GM21360 (cell line): ENCODE measurements at regions not wholly inside any gene's neighbourhood (a gene's known extent, or its start where the extent isn't known, plus 50 kb on each side); places are given as distances from the start of the nearest gene placed in this dataset.
"Not testable (repeated sequence)": the region's sequence is repeated elsewhere in the genome, so short reads cannot be mapped to it uniquely, and the experiment has no call there.

Source experiments
- ATAC-seq: cut with Tn5 transposase; IDR thresholded peaks from one replicate; pipeline ENCODE4 v1.9.1; 2021; ENCODE audit warnings: mild to moderate bottlenecking, moderate library complexity; ENCODE audit not compliant: unreplicated experiment

DNA sequence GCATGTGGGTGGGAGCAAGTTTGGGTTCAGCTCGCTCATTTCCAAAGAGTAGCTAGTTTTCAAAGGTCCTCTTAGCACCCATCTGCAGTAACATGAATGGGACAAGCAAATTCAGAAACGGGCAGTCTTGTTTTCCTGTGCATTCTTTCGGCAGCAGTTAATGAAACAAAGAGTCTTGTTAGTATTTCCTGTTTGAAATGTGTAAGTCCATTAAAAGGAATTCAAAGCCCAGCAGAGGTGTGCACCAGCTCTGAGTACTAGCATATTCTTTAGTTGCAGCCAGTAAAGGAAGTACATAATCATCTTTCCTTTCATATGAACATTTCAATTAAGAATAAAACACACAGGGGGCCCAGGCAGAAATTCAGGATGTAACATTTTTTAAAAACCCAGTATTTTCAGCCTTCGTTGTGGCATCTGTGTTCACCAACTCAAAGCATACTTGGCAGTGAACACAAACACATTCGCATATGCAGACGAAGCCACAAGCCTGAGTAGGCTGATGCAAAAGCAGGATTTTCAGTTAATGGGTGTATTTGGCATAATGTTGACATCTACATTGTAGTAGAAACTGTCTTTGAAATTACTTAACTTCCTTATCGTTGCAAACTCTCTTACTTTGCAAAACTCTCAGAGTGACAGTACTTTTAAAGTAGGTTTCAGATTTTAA, 570.0 kb upstream of the FLRT2 start:
- no peak for ATAC-seq

DNA sequence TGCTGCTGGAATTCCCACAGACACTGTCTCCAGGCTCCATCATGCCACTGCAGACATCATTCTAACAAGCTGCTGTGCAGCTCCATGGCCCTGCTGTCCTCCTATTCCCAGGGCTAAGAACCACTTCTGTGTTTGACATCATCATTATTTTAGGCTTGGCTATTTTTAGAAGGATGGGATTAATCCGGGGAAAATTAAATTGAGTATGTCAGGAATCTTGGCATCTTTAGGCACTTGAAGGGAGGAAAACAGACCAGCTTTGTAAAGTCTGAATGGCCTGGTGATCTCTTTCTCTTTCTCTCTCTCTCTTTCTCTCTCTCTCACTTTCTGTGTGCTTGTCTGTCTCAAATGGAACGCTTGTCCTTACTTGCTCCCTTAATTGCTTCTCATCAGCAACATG, 568.3 kb upstream of the FLRT2 start:
- ATAC-seq, result no peak

DNA sequence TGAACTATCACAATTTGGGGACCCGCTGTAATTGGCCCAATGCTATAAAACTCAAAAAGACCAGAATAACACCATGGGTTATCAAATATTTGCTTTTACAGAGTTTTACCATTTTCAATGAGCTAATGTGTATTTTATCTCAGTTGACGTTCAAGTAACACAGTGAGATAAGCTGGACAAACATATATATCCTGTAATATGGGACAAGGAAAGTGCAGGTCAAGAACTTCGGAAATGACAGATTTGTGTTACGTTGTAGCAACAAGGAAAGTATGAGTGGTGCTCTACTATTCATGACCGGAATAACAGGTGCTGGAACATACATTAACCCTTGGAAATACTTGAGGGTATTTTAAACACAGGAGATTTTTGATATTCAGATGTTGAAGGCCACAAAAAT, 566.4 kb upstream of the FLRT2 start:
- no peak for ATAC-seq

DNA sequence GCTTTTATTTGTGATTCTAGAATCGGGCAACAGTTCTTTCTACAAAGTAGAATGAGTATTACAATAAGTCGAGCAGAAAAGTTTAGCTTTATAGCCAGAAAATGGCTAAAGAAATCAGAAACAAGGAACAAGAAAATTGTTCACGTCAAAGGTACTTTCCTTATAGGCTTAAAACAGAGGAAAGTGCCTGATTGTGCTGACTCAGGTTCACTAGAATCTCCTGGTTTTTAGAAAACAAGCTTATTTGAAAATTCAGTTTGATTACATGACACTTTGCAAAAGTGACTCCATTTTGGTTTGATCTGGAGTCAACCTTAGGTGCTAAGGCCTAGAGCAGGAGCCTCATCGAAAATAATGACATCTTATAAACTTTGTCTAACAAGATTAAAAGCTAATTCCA, 564.7 kb upstream of the FLRT2 start:
- no peak for ATAC-seq

DNA sequence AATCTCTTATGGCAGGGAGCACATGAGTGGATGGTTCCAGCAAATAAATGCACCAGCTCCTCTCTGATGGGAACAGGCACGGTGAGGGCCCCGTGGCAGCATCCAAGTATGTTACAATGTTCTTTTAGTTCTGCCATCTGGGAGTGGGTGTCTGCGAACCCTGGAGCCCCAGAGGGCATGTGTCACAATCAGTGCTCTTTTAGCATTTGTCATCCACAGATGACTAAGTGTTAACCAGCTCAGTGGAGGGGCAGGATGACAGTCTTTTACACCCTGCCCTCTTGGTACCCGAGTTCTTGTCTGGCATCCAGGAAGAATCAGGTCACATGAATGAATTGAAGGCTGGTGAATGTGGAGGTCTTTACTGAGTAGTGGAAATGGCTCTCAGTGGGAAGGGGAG, 560.4 kb upstream of the FLRT2 start:
- no peak for ATAC-seq

DNA sequence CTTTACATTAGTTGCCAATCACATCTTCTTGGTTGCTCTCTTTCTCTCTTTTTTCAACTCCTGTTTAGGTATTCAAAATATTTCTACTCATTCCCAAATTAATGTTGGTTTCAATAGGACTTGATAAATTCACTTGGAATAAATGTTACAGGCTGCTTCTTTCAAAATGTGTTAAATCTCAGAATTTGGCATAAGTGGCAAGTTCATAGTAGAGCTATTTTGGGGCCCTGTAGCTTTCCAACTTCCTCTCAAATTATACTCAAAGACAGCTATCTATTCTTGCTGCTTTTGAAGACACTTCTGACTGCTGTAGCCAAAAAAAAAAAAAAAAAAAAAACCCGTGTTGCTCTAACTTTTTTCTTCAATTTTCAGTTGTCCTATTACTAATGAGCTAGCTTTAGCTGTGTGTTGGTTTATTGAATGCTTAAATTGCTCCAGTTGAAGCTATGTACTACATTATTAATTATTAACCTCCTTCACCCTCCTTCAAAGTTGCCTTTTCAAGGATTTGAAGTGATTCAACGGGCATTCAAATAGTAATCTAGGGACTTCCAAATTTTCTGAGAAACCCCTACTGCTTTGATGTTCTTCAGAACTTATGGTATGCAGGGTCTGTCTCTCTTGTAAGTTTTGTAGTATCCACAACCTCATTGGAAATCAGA, 554.6 kb upstream of the FLRT2 start:
- no peak for ATAC-seq

DNA sequence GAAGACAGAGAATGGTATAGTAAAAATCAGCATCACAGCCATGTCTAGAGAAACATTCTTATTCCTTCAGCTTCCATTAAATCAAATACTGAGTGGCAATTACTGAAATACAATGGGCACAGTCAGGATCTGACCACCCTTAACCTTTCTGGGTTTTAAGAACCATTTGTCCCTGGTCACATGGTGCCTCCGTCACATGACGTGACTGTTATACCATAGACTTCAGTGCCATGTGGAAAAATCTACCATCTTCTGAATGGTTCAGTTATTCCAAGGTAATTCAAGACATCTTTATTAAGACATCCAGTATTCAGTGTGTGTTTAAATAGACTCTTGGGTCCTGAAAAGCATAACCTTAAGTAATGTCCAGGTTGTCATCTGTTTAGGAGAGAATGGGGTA, 553.1 kb upstream of the FLRT2 start:
- no peak for ATAC-seq

DNA sequence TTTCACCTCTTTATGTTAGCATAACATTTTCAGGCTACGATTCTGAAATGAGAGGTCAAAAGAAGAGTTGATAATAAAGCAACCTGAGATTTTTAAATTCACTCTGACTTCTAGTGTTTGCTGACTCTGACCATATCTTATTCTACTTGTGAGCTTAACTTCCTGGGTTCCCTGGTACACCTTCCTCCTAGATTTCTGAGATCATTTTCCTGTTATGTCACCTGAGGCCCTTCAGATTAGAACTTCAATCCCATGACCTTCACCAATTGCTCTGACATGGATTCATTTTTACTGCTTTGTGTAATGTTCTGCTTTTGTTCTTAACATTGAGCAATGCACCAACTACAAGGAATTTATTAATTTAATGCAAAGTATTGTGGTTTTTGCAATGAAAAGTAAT, 542.9 kb upstream of the FLRT2 start:
- ATAC-seq, result no peak

DNA sequence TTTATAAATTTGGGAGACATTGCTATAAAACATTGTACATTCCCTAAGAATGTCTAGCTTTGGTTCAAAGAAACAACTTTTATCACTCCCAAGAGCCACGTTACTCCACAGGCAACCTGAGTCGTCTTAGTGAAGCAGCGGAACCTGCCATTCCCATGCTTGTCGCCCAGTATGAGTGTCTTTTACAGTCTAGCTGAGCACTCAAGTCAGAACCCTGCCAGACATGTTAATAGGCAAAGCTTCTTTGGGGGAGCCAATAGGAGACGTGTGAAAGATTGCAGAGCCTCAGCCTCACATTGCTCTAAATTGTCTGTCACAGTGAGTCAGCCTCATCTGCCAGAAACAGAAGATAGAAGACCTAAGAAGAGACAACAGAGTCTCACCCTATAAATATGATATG, 541.6 kb upstream of the FLRT2 start:
- no peak for ATAC-seq

DNA sequence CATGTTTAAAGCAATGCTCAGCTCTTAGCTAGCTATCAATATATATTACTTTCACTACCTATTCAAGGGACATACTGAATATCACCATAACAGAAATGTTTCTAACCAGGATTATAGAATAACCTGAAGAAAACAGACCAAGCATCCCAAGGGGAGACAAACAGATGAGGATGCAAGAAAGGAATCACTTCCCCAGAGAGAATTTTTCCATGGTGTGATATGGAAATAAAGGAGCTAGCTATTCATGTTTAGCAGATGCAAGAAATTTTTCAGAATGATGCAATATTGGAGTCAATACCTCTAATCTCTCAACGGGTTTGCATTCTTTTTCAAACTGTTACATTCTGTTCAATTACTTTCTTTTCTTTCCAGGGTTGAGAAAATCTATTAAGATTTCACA, 538.9 kb upstream of the FLRT2 start:
- ATAC-seq, result no peak

DNA sequence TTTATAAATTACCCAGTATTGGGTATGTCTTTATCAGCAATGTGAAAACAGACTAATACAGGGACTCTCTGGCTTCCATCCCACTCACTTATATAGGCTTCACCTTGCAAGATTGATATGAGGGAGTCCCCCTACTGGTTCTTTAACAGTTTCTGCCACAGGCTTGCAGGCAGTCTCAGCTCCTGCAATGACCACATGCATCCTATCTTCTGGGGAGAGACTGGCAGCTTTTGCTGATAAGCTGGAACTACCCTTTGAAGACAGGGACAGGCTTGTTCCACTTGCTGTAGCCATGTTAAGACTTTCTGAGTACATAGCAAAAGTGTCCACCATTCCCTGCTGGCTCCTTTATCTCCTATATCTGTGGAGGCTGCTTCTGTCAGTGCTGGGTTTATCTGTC, 531.7 kb upstream of the FLRT2 start:
- no peak for ATAC-seq

DNA sequence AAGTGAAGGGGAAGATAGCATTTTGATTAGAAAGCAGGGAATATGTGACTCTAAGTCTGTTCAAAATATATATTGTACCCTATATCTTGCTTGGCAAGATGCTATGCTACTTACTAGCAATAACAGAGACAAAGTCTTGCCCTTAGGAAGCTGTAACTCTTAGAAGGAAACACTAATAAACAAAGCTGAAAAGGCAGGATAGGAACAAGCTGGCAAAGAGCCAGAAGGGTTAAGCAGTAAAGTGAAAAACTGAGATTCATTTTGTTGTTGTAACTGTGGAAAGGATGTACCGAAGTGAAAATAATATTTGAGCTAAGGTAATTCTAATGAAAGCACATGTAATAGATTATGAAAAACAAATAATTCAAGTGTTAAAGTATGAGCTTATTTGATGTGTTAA, 527.1 kb upstream of the FLRT2 start:
- no peak for ATAC-seq

DNA sequence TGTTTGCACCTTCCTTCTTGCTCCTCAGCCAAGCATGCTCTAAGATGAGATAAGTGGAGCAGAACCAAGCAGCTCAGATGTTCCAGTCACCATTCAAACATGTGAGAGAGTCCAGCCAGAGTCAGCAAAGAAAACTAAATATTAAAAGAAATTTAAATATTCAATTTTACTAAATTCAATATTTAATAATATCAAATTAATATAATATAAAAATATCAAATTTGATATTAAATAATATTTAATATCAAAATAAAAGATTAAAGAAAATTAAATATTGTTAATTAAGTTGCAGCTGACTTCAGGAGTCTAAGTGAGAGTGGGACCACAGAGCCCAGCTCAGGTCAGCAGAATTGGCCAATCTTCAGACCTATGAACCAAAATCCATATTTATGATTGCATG, 526.1 kb upstream of the FLRT2 start:
- no peak for ATAC-seq

DNA sequence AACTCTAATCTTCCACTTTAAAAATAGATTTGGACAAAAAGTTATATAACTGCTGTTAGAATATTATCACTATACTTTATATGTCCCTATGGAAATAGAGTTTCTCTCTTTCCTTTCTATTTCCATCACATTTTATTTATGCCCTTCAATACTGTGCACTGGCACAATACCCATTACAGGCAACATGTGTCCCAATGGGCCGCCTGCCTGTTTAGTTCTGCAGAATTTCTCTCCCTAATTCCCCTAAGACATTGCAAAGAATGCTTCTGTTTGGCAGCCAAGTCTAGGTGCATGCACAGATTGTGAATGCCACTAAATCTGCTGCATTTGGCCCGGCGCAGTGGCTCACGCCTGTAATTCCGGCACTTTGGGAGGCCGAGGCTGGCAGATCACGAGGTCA, 520.4 kb upstream of the FLRT2 start:
- no peak for ATAC-seq

DNA sequence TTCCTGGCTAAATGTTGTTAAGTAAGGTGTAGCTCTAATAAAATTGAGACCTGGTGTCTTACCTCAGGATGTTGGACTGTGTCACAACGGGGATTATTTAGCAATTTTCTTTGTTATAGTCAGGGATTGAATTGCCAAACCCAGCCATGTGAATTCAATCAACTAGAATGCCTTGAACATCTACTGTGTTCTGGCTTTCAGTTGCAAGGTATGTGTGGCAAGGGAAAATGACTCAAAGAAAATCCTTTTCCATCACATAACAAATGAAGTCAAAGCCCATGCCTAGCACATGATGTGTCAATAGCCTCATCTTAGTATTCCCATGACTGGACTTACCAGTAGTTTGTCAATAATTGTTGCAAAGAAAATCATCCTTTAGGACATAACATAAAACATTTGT, 519.8 kb upstream of the FLRT2 start:
- ATAC-seq, result no peak

DNA sequence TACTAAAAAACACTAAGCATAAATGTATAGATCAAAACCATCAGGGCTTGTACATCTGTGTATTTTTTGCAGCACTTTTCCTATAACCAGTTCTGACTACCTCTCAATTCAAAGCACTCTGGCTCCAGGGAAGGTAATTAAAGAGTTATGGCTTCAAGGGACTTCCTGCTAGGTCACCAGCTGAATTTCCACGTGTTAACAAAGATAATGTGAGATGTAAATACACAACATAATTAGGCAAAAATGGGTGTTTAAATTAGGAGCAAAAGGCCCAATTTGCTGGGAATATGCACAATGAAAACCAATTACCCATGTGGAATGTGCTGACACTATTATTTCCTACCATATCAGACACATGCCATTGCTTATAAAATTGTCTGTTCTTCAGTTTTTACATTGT, 513.4 kb upstream of the FLRT2 start:
- ATAC-seq, result no peak

DNA sequence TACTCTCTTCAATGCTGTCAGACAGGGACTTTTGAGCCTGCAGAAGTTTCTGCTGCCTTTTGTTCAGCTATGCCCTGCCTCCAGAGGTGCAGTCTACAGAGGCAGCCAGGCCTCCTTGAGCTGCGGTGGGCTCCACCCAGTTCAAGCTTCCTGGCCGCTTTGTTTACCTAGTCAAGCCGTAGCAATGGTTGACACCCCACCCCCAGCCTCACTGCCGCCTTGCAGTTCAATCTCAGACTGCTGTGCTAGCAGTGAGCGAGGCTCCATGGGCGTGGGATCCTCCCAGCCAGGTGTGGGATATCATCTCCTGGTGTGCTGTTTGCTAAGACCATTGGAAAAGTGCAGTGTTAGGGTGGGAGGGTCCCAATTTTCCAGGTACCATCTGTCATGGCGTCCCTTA, 506.1 kb upstream of the FLRT2 start:
- ATAC-seq, result not testable (repeated sequence)

DNA sequence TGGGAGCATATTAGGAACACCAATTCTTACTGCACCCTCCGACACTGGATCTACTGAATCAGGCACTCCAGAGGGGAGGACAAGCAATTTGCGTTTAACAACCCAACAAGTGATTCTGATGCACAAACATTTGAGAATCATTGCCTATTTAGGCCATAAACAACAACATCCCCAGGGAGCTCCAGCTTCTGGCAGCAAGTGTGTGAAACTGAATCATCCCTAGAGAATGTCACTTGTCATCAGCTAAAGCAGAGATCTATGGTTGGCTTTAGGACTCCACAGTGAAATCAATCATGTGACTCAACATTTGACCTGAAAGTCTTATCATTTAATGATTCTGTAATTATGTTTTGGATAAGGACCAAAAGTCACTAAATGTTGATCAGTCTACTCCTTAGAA, 505.0 kb upstream of the FLRT2 start:
- ATAC-seq, result no peak

DNA sequence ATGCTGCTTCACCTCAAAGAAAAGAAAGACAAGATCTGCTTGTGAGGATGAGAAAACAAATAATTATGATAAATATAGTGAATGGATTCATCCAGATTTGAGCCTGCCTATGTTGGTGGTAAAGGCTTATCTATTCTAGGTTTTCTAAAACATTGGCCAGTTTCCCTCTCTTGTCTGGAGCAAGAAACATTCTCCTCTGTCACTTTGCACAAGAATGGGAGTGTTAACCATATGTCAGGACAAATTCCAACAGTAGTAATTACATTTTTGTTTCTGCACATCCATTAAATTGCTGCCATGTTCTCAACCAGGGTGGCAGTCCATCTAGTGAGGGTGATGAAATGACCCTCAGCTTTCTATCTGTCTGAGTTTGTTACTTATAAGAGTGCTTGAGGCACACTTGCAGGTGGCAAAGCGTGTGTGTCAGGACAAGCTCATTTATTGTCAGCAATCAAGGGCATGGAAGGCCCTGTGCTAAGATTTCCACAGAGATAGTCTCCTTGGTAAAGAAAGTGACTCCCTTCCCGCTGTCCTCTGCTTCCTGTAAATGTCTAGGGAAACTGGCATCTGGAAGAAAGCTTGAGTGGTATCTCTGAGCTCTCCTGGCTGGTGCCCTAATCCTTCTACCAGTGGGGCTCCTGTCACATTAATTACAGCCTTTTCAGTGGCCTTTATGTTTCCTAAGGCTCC, 502.1 kb upstream of the FLRT2 start:
- ATAC-seq, result no peak

DNA sequence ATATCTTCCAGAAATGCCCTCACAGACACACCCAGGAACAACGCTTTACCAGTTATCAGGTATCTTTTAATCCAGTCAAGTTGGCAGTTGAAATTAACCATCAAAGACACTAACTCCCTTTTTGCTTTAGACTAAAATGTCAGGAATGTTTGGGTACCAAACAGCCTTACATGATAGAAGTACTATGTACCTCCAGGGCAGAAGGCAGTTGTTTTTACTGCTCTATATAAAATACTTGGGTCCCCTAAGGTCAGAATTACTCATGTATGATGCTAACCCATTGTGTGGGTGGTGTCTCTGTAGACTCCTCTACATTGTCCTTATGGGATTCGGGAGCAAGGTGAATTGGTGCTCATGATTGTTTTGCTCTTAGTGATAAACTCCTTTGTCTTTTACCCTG, 492.5 kb upstream of the FLRT2 start:
- ATAC-seq, result no peak

DNA sequence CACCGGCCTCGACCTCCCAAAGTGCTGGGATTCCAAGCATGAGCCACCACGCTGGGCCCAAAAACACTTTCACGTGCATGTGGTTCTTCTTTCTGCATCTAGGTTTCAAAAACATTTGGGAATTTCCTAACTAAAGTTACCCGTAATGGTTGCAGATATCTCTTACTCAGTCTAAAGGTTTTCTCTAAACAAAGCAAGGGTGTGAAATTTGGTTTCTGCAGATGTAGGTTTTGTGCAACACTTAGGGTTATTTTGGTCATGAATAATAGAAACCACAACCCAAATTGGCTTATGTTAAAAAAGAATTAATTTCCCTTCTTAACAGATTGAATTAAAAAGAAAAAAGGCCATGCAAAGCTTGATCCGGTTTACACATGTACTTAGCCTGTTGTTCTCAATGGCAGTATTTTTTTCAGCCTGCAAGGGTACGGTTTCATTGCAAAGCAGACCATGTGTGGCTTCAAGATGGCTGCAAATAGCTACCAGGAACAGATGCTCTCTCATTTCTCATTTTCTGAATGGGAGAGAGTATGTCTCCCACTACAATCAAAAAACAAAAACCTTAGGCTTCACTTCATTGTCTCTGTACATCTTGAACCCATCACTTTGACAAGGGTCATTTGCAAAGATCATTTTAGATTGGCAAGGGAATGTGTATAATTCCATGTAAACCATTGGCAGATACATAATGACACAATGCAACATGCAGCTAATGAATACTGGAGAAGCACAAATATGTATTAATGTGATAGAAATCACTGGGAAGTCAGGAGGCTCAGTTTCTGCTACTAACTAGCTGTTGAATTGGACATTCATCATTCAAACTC, 491.2 kb upstream of the FLRT2 start:
- no peak for ATAC-seq

DNA sequence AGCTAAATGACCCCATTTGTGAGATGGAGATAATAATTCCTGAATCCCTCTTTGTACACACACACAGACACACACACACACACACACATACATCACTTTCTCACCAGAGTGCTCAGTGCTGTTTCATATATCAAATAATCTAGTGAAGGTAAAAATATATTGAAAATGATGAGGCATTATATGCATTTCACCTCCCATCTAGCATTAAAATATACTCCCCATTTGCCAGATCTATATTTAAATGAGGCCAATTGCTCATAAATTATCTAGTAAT, 490.7 kb upstream of the FLRT2 start:
- no peak for ATAC-seq
